HG03175 (cell line): ENCODE measurements at regions not wholly inside any gene's neighbourhood (a gene's known extent, or its start where the extent isn't known, plus 50 kb on each side); places are given as distances from the start of the nearest gene placed in this dataset.

Experiments used
- ATAC-seq: cut with Tn5 transposase; IDR thresholded peaks from one replicate; pipeline ENCODE4 v1.9.1; 2021; ENCODE audit warnings: mild to moderate bottlenecking, moderate library complexity; ENCODE audit not compliant: unreplicated experiment

GRCh38 chr10:57884965-57885617, 382.6 kb downstream of the IPMK start:
- ATAC-seq: no peak

GRCh38 chr10:57884407-57884806, 383.3 kb downstream of the IPMK start:
- no peak for ATAC-seq

GRCh38 chr10:57880446-57881227, 387.1 kb downstream of the IPMK start:
- ATAC-seq: no peak

GRCh38 chr10:57874810-57875209, 392.9 kb downstream of the IPMK start:
- ATAC-seq: no peak

- ATAC-seq: no peak
Observed at GRCh38 chr10:57867241-57867640, 400.5 kb downstream of the IPMK start.

- no peak for ATAC-seq
Observed at GRCh38 chr10:57864765-57865680, 402.7 kb downstream of the IPMK start.

GRCh38 chr10:57849691-57850357, 417.9 kb downstream of the IPMK start:
- no peak for ATAC-seq

GRCh38 chr10:57846307-57847065, 421.2 kb downstream of the IPMK start:
- no peak for ATAC-seq

- ATAC-seq: no peak
Observed at GRCh38 chr10:57844387-57844998, 423.2 kb downstream of the IPMK start.

- ATAC-seq: no peak
Observed at GRCh38 chr10:57830877-57831560, 436.7 kb downstream of the IPMK start.

GRCh38 chr10:57825015-57825414, 442.7 kb downstream of the IPMK start:
- no peak for ATAC-seq

- ATAC-seq: no peak
Observed at GRCh38 chr10:57823398-57823797, 444.3 kb downstream of the IPMK start.

GRCh38 chr10:57822965-57823364, 444.7 kb downstream of the IPMK start:
- no peak for ATAC-seq

GRCh38 chr10:57818522-57818921, 449.2 kb downstream of the IPMK start:
- ATAC-seq: no peak

GRCh38 chr10:57817741-57818140, 450.0 kb downstream of the IPMK start:
- ATAC-seq: no peak

- ATAC-seq: no peak
Observed at GRCh38 chr10:57815949-57816348, 451.7 kb downstream of the IPMK start.

- no peak for ATAC-seq
Observed at GRCh38 chr10:57809961-57810360, 457.7 kb downstream of the IPMK start.

- ATAC-seq: no peak
Observed at GRCh38 chr10:57807906-57808305, 459.8 kb downstream of the IPMK start.

GRCh38 chr10:57806675-57807074, 461.0 kb downstream of the IPMK start:
- ATAC-seq: no peak
